ENCODE measurements at regions not wholly inside any gene's neighbourhood (a gene's known extent, or its start where the extent isn't known, plus 50 kb on each side); places are given as distances from the start of the nearest gene placed in this dataset.

- ATAC-seq (no peak), DNase-seq (ENCODE audit: low spot score) (no peak)
- Mint-ChIP-seq H3K4me3 (no peak overlapping the region), H3K9me3 (0 out of 2 replicates have a peak, but pooled peaks cover 3% of the 10 kb centered on the region), H3K4me1 (peaks cover 48% of the 10 kb centered on the region), H3K27ac (no peak overlapping the region), H3K36me3 (no peaks in the 10 kb centered on the region), H3K27me3 (ENCODE audit: low read depth) (no peaks in the 10 kb centered on the region)
- TF ChIP-seq NR3C1 (CRISPR knock-in tag; conservative IDR thresholded peaks at IDR 0.05; ENCODE audit: low read depth) (no peak), E2F5 (CRISPR knock-in tag; IDR thresholded peaks at IDR 0.05) (no peak), SMAD4 (CRISPR knock-in tag; IDR thresholded peaks at IDR 0.05) (no peak), ZNF138 (CRISPR knock-in tag; conservative IDR thresholded peaks at IDR 0.05) (no peak), USF2 (CRISPR knock-in tag; IDR thresholded peaks at IDR 0.05) (no peak), ZNF281 (CRISPR knock-in tag; IDR thresholded peaks at IDR 0.05) (no peak), KAT7 (CRISPR knock-in tag; IDR thresholded peaks at IDR 0.05; ENCODE audit: borderline replicate concordance) (no peak), ZBTB21 (CRISPR knock-in tag; IDR thresholded peaks at IDR 0.05; ENCODE audit: borderline replicate concordance) (no peak), E2F4 (CRISPR knock-in tag; IDR thresholded peaks at IDR 0.05; ENCODE audit: borderline replicate concordance, low read depth) (no peak), SMAD3 (CRISPR knock-in tag; IDR thresholded peaks at IDR 0.05; ENCODE audit: borderline replicate concordance) (no peak)
- ChIA-PET CTCF (no interaction called here), POLR2A (no interaction called here)
Observed at GRCh38 chr1:244336232-244336899, 115.3 kb downstream of the ADSS2 start.

- DNase-seq (ENCODE audit: low spot score) (no peak), ATAC-seq (no peak)
- POLR2A ChIA-PET, result no interaction called here
- Mint-ChIP-seq H3K4me1 (peaks cover 58% of the 10 kb centered on the region), H3K27me3 (ENCODE audit: low read depth) (no peaks in the 10 kb centered on the region), H3K27ac (no peak overlapping the region), H3K9me3 (0 out of 2 replicates have a peak, but pooled peaks cover 3% of the 10 kb centered on the region), H3K36me3 (no peaks in the 10 kb centered on the region), H3K4me3 (no peak overlapping the region)
- CTCF ChIA-PET, result no interaction called here
- TF ChIP-seq ZMAT4 (CRISPR knock-in tag; IDR thresholded peaks at IDR 0.05) (no peak), STAT6 (CRISPR knock-in tag; conservative IDR thresholded peaks at IDR 0.05; ENCODE audit: low read depth) (no peak), MLX (CRISPR knock-in tag; IDR thresholded peaks at IDR 0.05) (no peak), ZNF512 (CRISPR knock-in tag; IDR thresholded peaks at IDR 0.05; ENCODE audit: borderline replicate concordance) (no peak), ZNF416 (CRISPR knock-in tag; IDR thresholded peaks at IDR 0.05) (no peak), ZNF219 (CRISPR knock-in tag; IDR thresholded peaks at IDR 0.05; ENCODE audit: borderline replicate concordance) (no peak)
Observed at GRCh38 chr1:244337839-244338238, 113.9 kb downstream of the ADSS2 start.
